Smooth muscle cell (in vitro differentiated cells): ENCODE measurements at regions not wholly inside any gene's neighbourhood (a gene's known extent, or its start where the extent isn't known, plus 50 kb on each side); places are given as distances from the start of the nearest gene placed in this dataset.
A peak's percentile ranks its signal among the peaks of the same experiment; 100 is the strongest.

Experiments
- DNase-seq: peaks from one replicate; lab custom pipeline; 2025; ENCODE audit not compliant: unreplicated experiment; lab: John Stamatoyannopoulos, UW
- H2AFZ ChIP-seq: fragments of 200-600 bp; sonication (generic); 2 replicates; pipeline ENCODE4 v1.6.0; 2016; ENCODE audit warnings: antibody characterized with exemption, low read depth, mild to moderate bottlenecking
- H3F3A ChIP-seq: fragments of 200-600 bp; sonication (generic); 2 replicates; pipeline ENCODE4 v1.6.0; 2017; ENCODE audit warnings: antibody characterized with exemption, low read depth
- H3K27ac ChIP-seq: fragments of 200-600 bp; sonication (generic); 2 replicates; pipeline ENCODE4 v1.5.1; 2016; ENCODE audit warnings: low read depth, mild to moderate bottlenecking
- H3K27me3 ChIP-seq: fragments of 200-600 bp; sonication (generic); 2 replicates; pipeline ENCODE4 v1.6.1; 2016; ENCODE audit warnings: low read depth, mild to moderate bottlenecking
- H3K36me3 ChIP-seq: fragments of 200-600 bp; sonication (generic); 2 replicates; pipeline ENCODE4 v1.5.1; 2016; ENCODE audit warnings: low read depth
- H3K4me1 ChIP-seq: fragments of 200-600 bp; sonication (generic); 2 replicates; pipeline ENCODE4 v1.5.1; 2016; ENCODE audit warnings: low read depth
- H3K4me2 ChIP-seq: fragments of 200-600 bp; sonication (generic); 2 replicates; pipeline ENCODE4 v1.6.0; 2016; ENCODE audit warnings: mild to moderate bottlenecking
- H3K4me3 ChIP-seq: fragments of 200-600 bp; sonication (generic); 2 replicates; pipeline ENCODE4 v1.5.1; 2016; ENCODE audit warnings: mild to moderate bottlenecking
- H3K79me2 ChIP-seq: fragments of 200-600 bp; sonication (generic); 2 replicates; pipeline ENCODE4 v1.6.0; 2016; ENCODE audit warnings: low read depth, mild to moderate bottlenecking
- H3K9ac ChIP-seq: fragments of 200-600 bp; sonication (generic); 2 replicates; pipeline ENCODE4 v1.6.0; 2016; ENCODE audit warnings: low read depth
- H3K9me3 ChIP-seq: fragments of 200-600 bp; sonication (generic); replicated peaks from 2 replicates; pipeline ENCODE4 v1.5.1; 2016; ENCODE audit warnings: low read depth
- H4K20me1 ChIP-seq: fragments of 200-600 bp; sonication (generic); 2 replicates; pipeline ENCODE4 v1.6.0; 2016; ENCODE audit warnings: low read depth
- CTCF ChIP-seq: fragments of 200-600 bp; sonication (generic); IDR thresholded peaks from 2 replicates; pipeline ENCODE4 v1.5.1; 2017; ENCODE audit warnings: borderline replicate concordance, mild to moderate bottlenecking, antibody characterized with exemption; ENCODE audit not compliant: insufficient read depth, poor library complexity, severe bottlenecking
- WGBS: methylation state at CpG from one replicate; pipeline ENCODE4 v1.1.7; 2016; ENCODE audit warnings: low lambda C conversion rate; 5-methylcytosine and 5-hydroxymethylcytosine counted together

- no peak overlapping the region for H3K4me2 ChIP-seq
- TF ChIP-seq CTCF: no peak
- no peaks in the 10 kb centered on the region for H3K27me3 ChIP-seq
- DNase-seq: no peak
- peak overlapping the region; percentile 98 for H3K27ac ChIP-seq
- no peaks in the 10 kb centered on the region for H3K36me3 ChIP-seq
- H3K4me1 ChIP-seq: no peaks in the 10 kb centered on the region
- H3K4me3 ChIP-seq: no peak overlapping the region
- peak overlapping the region; percentile 88 for H3K9ac ChIP-seq
- no peaks in the 10 kb centered on the region for H3K79me2 ChIP-seq
- H3F3A ChIP-seq: peaks cover 6% of the 10 kb centered on the region
- no peak overlapping the region for H2AFZ ChIP-seq
- 91% methylated on average over 9 of the region's 9 CpGs for WGBS
- H3K9me3 ChIP-seq: no peaks in the 10 kb centered on the region
- H4K20me1 ChIP-seq: no peaks in the 10 kb centered on the region
Observed at GRCh38 chr7:101719123-101719470, 90.0 kb upstream of the MYL10 start.

GRCh38 chr7:101720324-101720723, 91.2 kb upstream of the MYL10 start:
- no peak for DNase-seq
- Histone ChIP-seq H3K4me1 (no peaks in the 10 kb centered on the region), H3K27ac (no peak overlapping the region), H3K4me2 (no peak overlapping the region), H2AFZ (no peak overlapping the region), H3K36me3 (no peaks in the 10 kb centered on the region), H3K4me3 (no peak overlapping the region), H4K20me1 (no peaks in the 10 kb centered on the region), H3K27me3 (no peaks in the 10 kb centered on the region), H3K79me2 (no peaks in the 10 kb centered on the region), H3K9me3 (no peaks in the 10 kb centered on the region), H3K9ac (no peak overlapping the region), H3F3A (peaks cover 6% of the 10 kb centered on the region)
- 96% methylated on average over 5 of the region's 5 CpGs for WGBS
- TF ChIP-seq CTCF: no peak

GRCh38 chr7:101722247-101722646, 93.2 kb upstream of the MYL10 start:
- no peak for TF ChIP-seq CTCF
- no peak for DNase-seq
- Histone ChIP-seq H3K4me3 (no peak overlapping the region), H3F3A (peaks cover 6% of the 10 kb centered on the region), H3K27me3 (no peaks in the 10 kb centered on the region), H2AFZ (no peak overlapping the region), H3K27ac (no peak overlapping the region), H3K79me2 (no peaks in the 10 kb centered on the region), H3K4me1 (no peaks in the 10 kb centered on the region), H3K9me3 (no peaks in the 10 kb centered on the region), H4K20me1 (no peaks in the 10 kb centered on the region), H3K36me3 (no peaks in the 10 kb centered on the region), H3K4me2 (no peak overlapping the region), H3K9ac (no peak overlapping the region)
- WGBS: 68% methylated on average over 21 of the region's 21 CpGs

- Histone ChIP-seq H3K79me2 (no peaks in the 10 kb centered on the region), H3K27me3 (no peaks in the 10 kb centered on the region), H3K9me3 (no peaks in the 10 kb centered on the region), H4K20me1 (no peaks in the 10 kb centered on the region), H3K36me3 (no peaks in the 10 kb centered on the region), H3K4me2 (no peak overlapping the region), H3K9ac (no peak overlapping the region), H3K27ac (no peak overlapping the region), H3K4me1 (peaks cover 9% of the 10 kb centered on the region), H2AFZ (no peak overlapping the region), H3K4me3 (no peak overlapping the region), H3F3A (peaks cover 15% of the 10 kb centered on the region)
- WGBS: 68% methylated on average over 1 of the region's 1 CpG
- no peak for DNase-seq
- no peak for TF ChIP-seq CTCF
Observed at GRCh38 chr7:101723835-101724234, 93.6 kb upstream of the CUX1 start.
